HEK293T (cell line): ENCODE measurements at regions not wholly inside any gene's neighbourhood (a gene's known extent, or its start where the extent isn't known, plus 50 kb on each side); places are given as distances from the start of the nearest gene placed in this dataset.

ENCODE experiments used
- CTCF ChIA-PET: fragments of 350-600 bp; formaldehyde crosslinking; extraction: SDS; loops from one replicate; lab custom pipeline; 2021; ENCODE audit warnings: antibody characterized with exemption, inconsistent platforms; lab: Yijun Ruan, JAX
- POLR2A ChIA-PET: fragments of 350-600 bp; formaldehyde crosslinking; extraction: SDS; loops from one replicate; lab custom pipeline; 2020; ENCODE audit warnings: antibody characterized with exemption, inconsistent platforms; lab: Yijun Ruan, JAX
- DNase-seq: peaks from one replicate; pipeline ENCODE4 v3.0.0; 2012; ENCODE audit warnings: mixed read lengths; ENCODE audit errors: extremely low spot score
- BHLHE40 ChIP-seq: fragments of 450-650 bp; IDR thresholded peaks from 2 replicates; pipeline ENCODE4 v1.6.1; 2016; ENCODE audit warnings: mild to moderate bottlenecking, moderate library complexity, borderline replicate concordance
- CTBP1 ChIP-seq: fragments of 450-650 bp; IDR thresholded peaks from 2 replicates; pipeline ENCODE4 v1.6.1; 2016; ENCODE audit warnings: borderline replicate concordance
- ELF4 ChIP-seq: fragments of 450-650 bp; IDR thresholded peaks from 2 replicates; pipeline ENCODE4 v1.6.1; 2017; ENCODE audit warnings: antibody characterized with exemption
- FOXA1 ChIP-seq: fragments of 450-650 bp; IDR thresholded peaks from 2 replicates; pipeline ENCODE4 v1.6.1; 2016; ENCODE audit warnings: mild to moderate bottlenecking
- FOXK2 ChIP-seq: fragments of 450-650 bp; IDR thresholded peaks from 2 replicates; pipeline ENCODE4 v1.6.1; 2016; ENCODE audit warnings: mild to moderate bottlenecking
- FOXM1 ChIP-seq: fragments of 450-650 bp; IDR thresholded peaks from 2 replicates; pipeline ENCODE4 v1.6.1; 2017; ENCODE audit warnings: mild to moderate bottlenecking, borderline replicate concordance
- HDGF ChIP-seq: fragments of 450-650 bp; IDR thresholded peaks from 2 replicates; pipeline ENCODE4 v1.6.1; 2017; ENCODE audit warnings: antibody characterized with exemption, borderline replicate concordance
- L3MBTL2 ChIP-seq: fragments of 450-650 bp; conservative IDR thresholded peaks from 2 replicates; pipeline ENCODE4 v1.6.1; 2016; ENCODE audit warnings: mild to moderate bottlenecking
- LEF1 ChIP-seq: fragments of 450-650 bp; IDR thresholded peaks from 2 replicates; pipeline ENCODE4 v1.6.1; 2017; ENCODE audit warnings: mild to moderate bottlenecking, borderline replicate concordance
- SP1 ChIP-seq: fragments of 450-650 bp; IDR thresholded peaks from 2 replicates; pipeline ENCODE4 v1.6.1; 2017
- SUZ12 ChIP-seq: fragments of 450-650 bp; IDR thresholded peaks from 2 replicates; pipeline ENCODE4 v1.6.1; 2016; ENCODE audit warnings: mild to moderate bottlenecking
- TARDBP ChIP-seq: fragments of 450-650 bp; IDR thresholded peaks from 2 replicates; pipeline ENCODE4 v1.6.1; 2016
- ZNF384 ChIP-seq: fragments of 450-650 bp; IDR thresholded peaks from 2 replicates; pipeline ENCODE4 v1.6.1; 2016
- TF ChIP-seq, protein P1 (sequence below): fragments of 450-650 bp; IDR thresholded peaks from 2 replicates; pipeline ENCODE4 v1.6.1; 2016

DNA sequence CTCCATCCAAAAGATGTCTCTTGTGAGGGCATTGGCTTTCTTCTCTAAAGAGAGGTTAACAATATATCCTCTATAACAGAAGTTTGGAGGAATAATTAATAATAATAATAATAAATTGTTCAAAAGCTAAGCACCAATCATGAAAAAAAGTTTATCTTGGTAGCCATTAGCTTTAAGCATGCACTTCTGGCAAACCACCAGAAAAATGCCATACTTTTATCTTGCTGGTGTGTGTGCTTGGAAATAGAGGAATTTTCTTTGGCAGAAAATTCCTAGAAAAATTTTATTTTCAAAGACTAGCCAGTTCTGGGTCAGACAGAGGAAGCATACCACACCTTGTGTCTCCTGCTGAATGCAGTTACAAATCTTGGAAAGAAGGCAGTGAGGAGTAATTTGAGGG is 52.5 kb upstream of the NPY start:
- CTCF ChIA-PET, result no interaction called here
- POLR2A ChIA-PET, result no interaction called here

GRCh38 chr7:24233386-24233785 is 50.6 kb upstream of the NPY start:
- ChIA-PET POLR2A (no interaction called here), CTCF (no interaction called here)
- no peak for TF ChIP-seq SP1
- TF ChIP-seq LEF1, result no peak
- no peak for TF ChIP-seq SUZ12
- TF ChIP-seq FOXM1, result no peak
- no peak for DNase-seq

More for the DNA sequence above, 52.5 kb upstream of the NPY start:
- DNase-seq, result no peak
- TF ChIP-seq L3MBTL2, result no peak
- TF ChIP-seq TARDBP, result no peak
- TF ChIP-seq HDGF, result no peak
- TF ChIP-seq LEF1, result no peak
- TF ChIP-seq SUZ12, result no peak
- no peak for TF ChIP-seq BHLHE40
- TF ChIP-seq CTBP1, result no peak
- TF ChIP-seq FOXM1, result no peak
- TF ChIP-seq SP1, result no peak
- no peak for TF ChIP-seq FOXA1
- TF ChIP-seq ELF4, result no peak
- no peak for TF ChIP-seq FOXK2
- TF ChIP-seq ZNF384, result no peak
- TF ChIP-seq, protein P1, sequence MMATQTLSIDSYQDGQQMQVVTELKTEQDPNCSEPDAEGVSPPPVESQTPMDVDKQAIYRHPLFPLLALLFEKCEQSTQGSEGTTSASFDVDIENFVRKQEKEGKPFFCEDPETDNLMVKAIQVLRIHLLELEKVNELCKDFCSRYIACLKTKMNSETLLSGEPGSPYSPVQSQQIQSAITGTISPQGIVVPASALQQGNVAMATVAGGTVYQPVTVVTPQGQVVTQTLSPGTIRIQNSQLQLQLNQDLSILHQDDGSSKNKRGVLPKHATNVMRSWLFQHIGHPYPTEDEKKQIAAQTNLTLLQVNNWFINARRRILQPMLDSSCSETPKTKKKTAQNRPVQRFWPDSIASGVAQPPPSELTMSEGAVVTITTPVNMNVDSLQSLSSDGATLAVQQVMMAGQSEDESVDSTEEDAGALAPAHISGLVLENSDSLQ, result no peak
